CD14-positive monocyte (primary cell): ENCODE measurements at regions not wholly inside any gene's neighbourhood (a gene's known extent, or its start where the extent isn't known, plus 50 kb on each side); places are given as distances from the start of the nearest gene placed in this dataset.

Experiments used
- DNase-seq, 3 donors: peaks; one replicate each; pipeline ENCODE4 v3.0.0-alpha.2; 2011 to 2022
- H2AFZ ChIP-seq: 2 replicates; pipeline ENCODE4 v1.6.0; 2012; ENCODE audit warnings: mild to moderate bottlenecking, low read depth, low read length, inconsistent platforms; ENCODE audit not compliant: insufficient read depth, poor library complexity, severe bottlenecking
- H3K27ac ChIP-seq, 2 donors: 1 replicate in 1 of 2; 2 replicates in 1 of 2; pipeline ENCODE4 v1.5.1; 2012 to 2013; ENCODE audit warnings: low read length in 2 of 2, control low read depth in 1 of 2, inconsistent platforms in 1 of 2, low read depth in 1 of 2, mild to moderate bottlenecking in 1 of 2
- H3K27me3 ChIP-seq, 2 donors: one replicate each; pipeline versions ENCODE4 v1.6.0 to v1.6.1; 2011 to 2013; ENCODE audit warnings: low read length in 2 of 2; ENCODE audit not compliant: control insufficient read depth in 2 of 2, insufficient read depth in 2 of 2
- H3K36me3 ChIP-seq, 2 donors: replicated peaks in 1 of 2; 1 replicate in 1 of 2; 2 replicates in 1 of 2; pipeline versions ENCODE4 v1.5.1 to v1.6.1; 2012 to 2013; ENCODE audit warnings: low read length in 2 of 2, control low read depth in 1 of 2, inconsistent platforms in 1 of 2, mild to moderate bottlenecking in 1 of 2; ENCODE audit not compliant: insufficient read depth in 2 of 2, control insufficient read depth in 1 of 2
- H3K4me1 ChIP-seq, 2 donors: 1 replicate in 1 of 2; 2 replicates in 1 of 2; pipeline versions ENCODE4 v1.5.1 to v1.6.1; 2012 to 2013; ENCODE audit warnings: low read length in 2 of 2, control low read depth in 1 of 2, inconsistent platforms in 1 of 2, mild to moderate bottlenecking in 1 of 2, moderate library complexity in 1 of 2; ENCODE audit not compliant: insufficient read depth in 2 of 2, control insufficient read depth in 1 of 2
- H3K4me2 ChIP-seq: replicated peaks from 2 replicates; pipeline ENCODE3; 2012; ENCODE audit warnings: low read length, moderate library complexity, mild to moderate bottlenecking; ENCODE audit not compliant: poor library complexity, severe bottlenecking; ENCODE audit errors: extremely low read depth
- H3K4me3 ChIP-seq, 3 experiments: fragments of 200-600 bp in 1 of 3; sonication (generic) in 1 of 3; replicated peaks in 1 of 3; 1 replicate in 2 of 3; 2 replicates in 1 of 3; pipeline ENCODE4 v1.5.1; 2011 to 2013; ENCODE audit warnings: low read length in 3 of 3, mild to moderate bottlenecking in 3 of 3, control low read depth in 2 of 3, low read depth in 2 of 3, inconsistent platforms in 1 of 3, moderate library complexity in 1 of 3
- H3K79me2 ChIP-seq: 2 replicates; pipeline ENCODE4 v1.6.0; 2012; ENCODE audit warnings: mild to moderate bottlenecking, control low read depth, inconsistent platforms, low read length, moderate library complexity; ENCODE audit not compliant: insufficient read depth
- H3K9ac ChIP-seq: 2 replicates; pipeline ENCODE4 v1.6.0; 2017; ENCODE audit warnings: low read length, mild to moderate bottlenecking; ENCODE audit not compliant: insufficient read depth, poor library complexity, severe bottlenecking
- H3K9me3 ChIP-seq, 2 donors: replicated peaks in 1 of 2; 1 replicate in 1 of 2; 2 replicates in 1 of 2; pipeline versions ENCODE4 v1.5.1 to v1.6.1; 2012 to 2013; ENCODE audit warnings: low read length in 2 of 2, control low read depth in 1 of 2; ENCODE audit not compliant: control insufficient read depth in 1 of 2, insufficient read depth in 1 of 2
- H4K20me1 ChIP-seq: 2 replicates; pipeline ENCODE4 v1.6.0; 2012; ENCODE audit warnings: mild to moderate bottlenecking, low read length, control low read depth, moderate library complexity; ENCODE audit not compliant: insufficient read depth
- H3K27ac Mint-ChIP-seq, 7 donors: one replicate each; pipeline ENCODE4 v1.8.0; 2020; ENCODE audit warnings: mild to moderate bottlenecking in 7 of 7, mixed read lengths in 7 of 7, moderate library complexity in 6 of 7, inconsistent platforms in 2 of 7
- H3K27me3 Mint-ChIP-seq, 3 donors: one replicate each; pipeline ENCODE4 v1.8.0; 2021 to 2022; ENCODE audit warnings: low read depth in 3 of 3, mild to moderate bottlenecking in 3 of 3, mixed read lengths in 3 of 3, moderate library complexity in 3 of 3, inconsistent platforms in 1 of 3
- H3K36me3 Mint-ChIP-seq, 2 donors: one replicate each; pipeline ENCODE4 v1.8.0; 2020; ENCODE audit warnings: mixed read lengths in 2 of 2, inconsistent platforms in 1 of 2, mild to moderate bottlenecking in 1 of 2
- H3K4me1 Mint-ChIP-seq: one replicate; pipeline ENCODE4 v1.8.0; 2020; ENCODE audit warnings: mild to moderate bottlenecking, mixed read lengths
- H3K4me3 Mint-ChIP-seq, 2 donors: one replicate each; pipeline ENCODE4 v1.8.0; 2020; ENCODE audit warnings: mild to moderate bottlenecking in 2 of 2, mixed read lengths in 2 of 2, moderate library complexity in 1 of 2
- H3K9me3 Mint-ChIP-seq, 7 donors: one replicate each; pipeline ENCODE4 v1.8.0; 2020 to 2022; ENCODE audit warnings: mixed read lengths in 7 of 7, mild to moderate bottlenecking in 6 of 7, moderate library complexity in 6 of 7, inconsistent platforms in 2 of 7
- WGBS: methylation state at CpG from one replicate; pipeline ENCODE4 v1.1.5; 2013; ENCODE audit warnings: missing lambda C conversion rate; ENCODE audit not compliant: insufficient coverage; 5-methylcytosine and 5-hydroxymethylcytosine counted together
- intact Hi-C, 2 donors: fragments of 100-400 bp; cut with micrococcal nuclease; formaldehyde crosslinking; loops; one replicate each; pipeline versions ENCODE4 v1.15.0 to v1.15.1; 2023
- TF ChIP-seq, protein P1 (sequence below): fragments of 200-600 bp; IDR thresholded peaks from one replicate; pipeline ENCODE4 v1.8.0; 2022; ENCODE audit warnings: antibody characterized with exemption, mild to moderate bottlenecking

DNA sequence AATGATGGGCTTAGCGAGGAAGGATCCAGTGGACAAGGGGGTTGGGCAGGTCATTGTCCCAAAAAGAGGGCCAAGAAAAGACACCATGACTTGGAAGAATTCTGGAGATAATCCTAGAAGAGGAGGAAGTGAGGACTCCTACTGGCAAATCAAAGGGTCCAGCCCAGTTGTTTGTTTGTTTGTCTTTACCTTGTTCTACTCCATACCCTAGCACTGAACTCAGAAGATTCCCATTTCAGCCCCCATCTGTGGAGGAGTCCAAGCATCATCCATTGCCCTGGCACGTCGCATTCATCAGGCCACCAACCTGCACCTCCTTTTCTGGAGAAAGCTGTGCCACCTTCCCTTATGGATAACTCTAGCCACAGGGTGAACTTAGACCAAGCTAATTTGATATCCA is 326.2 kb downstream of the EN1 start:
- Mint-ChIP-seq H3K27ac (no peak overlapping the region), H3K27me3 (peaks cover 0 to 2% (median 2%) of the 10 kb centered on the region in 3 donors), H3K9me3 (peaks cover 10 to 25% (median 16%) of the 10 kb centered on the region in 7 donors), H3K36me3 (no peaks in the 10 kb centered on the region), H3K4me1 (no peaks in the 10 kb centered on the region), H3K4me3 (no peak overlapping the region)
- Histone ChIP-seq H3K27me3 (no peaks in the 10 kb centered on the region), H3K9ac (no peak overlapping the region), H3K36me3 (no peaks in the 10 kb centered on the region), H3K9me3 (peaks cover 17 to 25% of the 10 kb centered on the region in 2 donors), H4K20me1 (no peaks in the 10 kb centered on the region), H2AFZ (no peak overlapping the region), H3K4me2 (no peak overlapping the region), H3K27ac (no peak overlapping the region), H3K79me2 (no peaks in the 10 kb centered on the region), H3K4me1 (no peaks in the 10 kb centered on the region), H3K4me3 (no peak overlapping the region)
- WGBS, result no CpG with 5 or more reads among the region's 3 CpGs
- TF ChIP-seq, protein P1, sequence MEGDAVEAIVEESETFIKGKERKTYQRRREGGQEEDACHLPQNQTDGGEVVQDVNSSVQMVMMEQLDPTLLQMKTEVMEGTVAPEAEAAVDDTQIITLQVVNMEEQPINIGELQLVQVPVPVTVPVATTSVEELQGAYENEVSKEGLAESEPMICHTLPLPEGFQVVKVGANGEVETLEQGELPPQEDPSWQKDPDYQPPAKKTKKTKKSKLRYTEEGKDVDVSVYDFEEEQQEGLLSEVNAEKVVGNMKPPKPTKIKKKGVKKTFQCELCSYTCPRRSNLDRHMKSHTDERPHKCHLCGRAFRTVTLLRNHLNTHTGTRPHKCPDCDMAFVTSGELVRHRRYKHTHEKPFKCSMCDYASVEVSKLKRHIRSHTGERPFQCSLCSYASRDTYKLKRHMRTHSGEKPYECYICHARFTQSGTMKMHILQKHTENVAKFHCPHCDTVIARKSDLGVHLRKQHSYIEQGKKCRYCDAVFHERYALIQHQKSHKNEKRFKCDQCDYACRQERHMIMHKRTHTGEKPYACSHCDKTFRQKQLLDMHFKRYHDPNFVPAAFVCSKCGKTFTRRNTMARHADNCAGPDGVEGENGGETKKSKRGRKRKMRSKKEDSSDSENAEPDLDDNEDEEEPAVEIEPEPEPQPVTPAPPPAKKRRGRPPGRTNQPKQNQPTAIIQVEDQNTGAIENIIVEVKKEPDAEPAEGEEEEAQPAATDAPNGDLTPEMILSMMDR, result no peak
- no peak for DNase-seq
- intact Hi-C loops, result no loop called here

DNA sequence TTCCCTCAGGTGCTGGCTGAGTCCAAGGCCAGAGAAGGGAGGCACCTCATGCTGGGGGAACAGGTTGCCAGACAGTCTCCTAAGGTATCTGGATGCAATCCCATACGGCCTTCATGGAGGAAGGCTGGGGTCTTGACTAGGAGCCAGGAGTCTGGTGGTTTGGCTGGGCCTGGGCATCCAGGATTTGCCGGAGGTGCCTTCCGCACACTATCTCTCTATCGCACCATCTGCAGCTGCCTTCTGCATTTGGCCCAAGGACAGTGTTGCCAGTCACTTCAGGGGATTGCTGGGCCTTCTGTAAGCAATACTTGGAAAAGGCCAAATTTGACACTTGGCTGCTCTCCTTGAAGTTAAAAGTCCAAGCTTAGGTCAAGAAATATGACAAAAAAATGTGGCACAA is 327.2 kb downstream of the EN1 start:
- no peaks in the 10 kb centered on the region for H4K20me1 ChIP-seq
- no peak overlapping the region for H3K27ac Mint-ChIP-seq
- H3K4me3 ChIP-seq, result no peak overlapping the region

More for the DNA sequence above, 327.2 kb downstream of the EN1 start:
- peaks cover 0 to 3% (median 2%) of the 10 kb centered on the region in 3 donors for H3K27me3 Mint-ChIP-seq
- Histone ChIP-seq H3K4me1 (no peaks in the 10 kb centered on the region), H3K27ac (no peak overlapping the region), H3K9me3 (peaks cover 17 to 25% of the 10 kb centered on the region in 2 donors), H3K4me2 (no peak overlapping the region), H2AFZ (no peak overlapping the region), H3K36me3 (no peaks in the 10 kb centered on the region), H3K9ac (no peak overlapping the region), H3K27me3 (no peaks in the 10 kb centered on the region), H3K79me2 (no peaks in the 10 kb centered on the region)
- no peaks in the 10 kb centered on the region for H3K36me3 Mint-ChIP-seq
- H3K4me3 Mint-ChIP-seq, result no peak overlapping the region
- TF ChIP-seq, protein P1, result no peak
- no peaks in the 10 kb centered on the region for H3K4me1 Mint-ChIP-seq
- peaks cover 10 to 25% (median 17%) of the 10 kb centered on the region in 7 donors for H3K9me3 Mint-ChIP-seq
- intact Hi-C loops, result no loop called here
- WGBS, result 89% methylated on average over 4 of the region's 4 CpGs
- no peak for DNase-seq
